HG03196 (cell line): ENCODE measurements at regions not wholly inside any gene's neighbourhood (a gene's known extent, or its start where the extent isn't known, plus 50 kb on each side); places are given as distances from the start of the nearest gene placed in this dataset.

ENCODE experiments used
- ATAC-seq: cut with Tn5 transposase; IDR thresholded peaks from one replicate; pipeline ENCODE4 v1.9.1; 2021; ENCODE audit not compliant: unreplicated experiment

DNA sequence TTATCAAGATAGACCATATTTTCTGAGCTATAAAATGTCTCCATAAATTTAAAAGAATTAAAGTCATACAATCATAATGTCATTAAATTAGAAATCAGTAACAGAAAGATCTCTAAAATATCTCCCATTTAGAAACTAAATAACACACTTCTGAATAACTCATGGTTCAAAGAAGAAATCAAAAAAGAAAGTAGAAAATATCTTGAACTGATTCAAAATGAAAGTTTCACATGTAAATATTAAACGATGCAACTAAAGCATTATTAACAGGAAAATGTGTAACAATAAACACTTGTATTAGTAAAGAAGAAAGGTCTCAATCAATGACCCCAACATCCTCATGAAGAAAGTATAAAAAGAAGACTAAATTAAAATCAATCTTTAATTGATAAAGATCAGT is 50.5 kb upstream of the PZP start:
- ATAC-seq: no peak
